Stimulated activated effector memory CD8-positive, alpha-beta T cell treated with anti-CD3 and anti-CD28 coated beads, Interleukin-12 subunit alpha, Interleukin-12 subunit beta, amount 100 ng/mL, for 72 hours (primary cell): ENCODE measurements at regions not wholly inside any gene's neighbourhood (a gene's known extent, or its start where the extent isn't known, plus 50 kb on each side); places are given as distances from the start of the nearest gene placed in this dataset.

Experiments used
- ATAC-seq: fragments of 150-1000 bp; cut with Tn5 transposase; 2 replicates; pipeline ENCODE4 v1.10.0; 2021
- DNase-seq, 2 donors: peaks; one replicate each; pipeline ENCODE4 v3.0.0; 2021 to 2022; ENCODE audit warnings: low spot score in 2 of 2
- H3K27ac Mint-ChIP-seq: one replicate; pipeline ENCODE4 v1.8.0; 2022; ENCODE audit warnings: mild to moderate bottlenecking, mixed read lengths
- H3K36me3 Mint-ChIP-seq: one replicate; pipeline ENCODE4 v1.8.0; 2022; ENCODE audit warnings: mild to moderate bottlenecking, mixed read lengths
- H3K4me1 Mint-ChIP-seq: one replicate; pipeline ENCODE4 v1.8.0; 2022; ENCODE audit warnings: mixed read lengths
- H3K4me3 Mint-ChIP-seq: one replicate; pipeline ENCODE4 v1.8.0; 2022; ENCODE audit warnings: mild to moderate bottlenecking, mixed read lengths
- H3K9me3 Mint-ChIP-seq: one replicate; pipeline ENCODE4 v1.8.0; 2022; ENCODE audit warnings: mixed read lengths

- H3K36me3 Mint-ChIP-seq = no peaks in the 10 kb centered on the region
- no peaks in the 10 kb centered on the region for H3K4me1 Mint-ChIP-seq
- no peak overlapping the region for H3K27ac Mint-ChIP-seq
- no peaks in the 10 kb centered on the region for H3K9me3 Mint-ChIP-seq
- no peak for DNase-seq
- no peak overlapping the region for H3K4me3 Mint-ChIP-seq
- ATAC-seq = no peak
Measured at GRCh38 chr13:80574113-80574850, 233.4 kb upstream of the SPRY2 start.

- no peak overlapping the region for H3K4me3 Mint-ChIP-seq
- H3K9me3 Mint-ChIP-seq = no peaks in the 10 kb centered on the region
- H3K27ac Mint-ChIP-seq = no peak overlapping the region
- DNase-seq (no peak), ATAC-seq (no peak)
- no peaks in the 10 kb centered on the region for H3K36me3 Mint-ChIP-seq
- H3K4me1 Mint-ChIP-seq = no peaks in the 10 kb centered on the region
Measured at GRCh38 chr13:80572923-80573316, 232.0 kb upstream of the SPRY2 start.

GRCh38 chr13:80572308-80572922 lies 231.5 kb upstream of the SPRY2 start:
- DNase-seq = no peak
- ATAC-seq = no peak
- H3K4me3 Mint-ChIP-seq = no peak overlapping the region
- no peaks in the 10 kb centered on the region for H3K9me3 Mint-ChIP-seq
- no peak overlapping the region for H3K27ac Mint-ChIP-seq
- H3K4me1 Mint-ChIP-seq = no peaks in the 10 kb centered on the region
- no peaks in the 10 kb centered on the region for H3K36me3 Mint-ChIP-seq

- no peaks in the 10 kb centered on the region for H3K4me1 Mint-ChIP-seq
- no peaks in the 10 kb centered on the region for H3K36me3 Mint-ChIP-seq
- DNase-seq (no peak), ATAC-seq (no peak)
- H3K9me3 Mint-ChIP-seq = no peaks in the 10 kb centered on the region
- no peak overlapping the region for H3K4me3 Mint-ChIP-seq
- no peak overlapping the region for H3K27ac Mint-ChIP-seq
Measured at GRCh38 chr13:80571346-80572307, 230.7 kb upstream of the SPRY2 start.

- Mint-ChIP-seq H3K9me3 (peaks cover 3% of the 10 kb centered on the region), H3K4me3 (no peak overlapping the region), H3K36me3 (no peaks in the 10 kb centered on the region), H3K27ac (no peak overlapping the region), H3K4me1 (peaks cover 4% of the 10 kb centered on the region)
- no peak for ATAC-seq
- no peak for DNase-seq
Measured at GRCh38 chr13:80563439-80563838, 222.5 kb upstream of the SPRY2 start.

- Mint-ChIP-seq H3K4me1 (peaks cover 4% of the 10 kb centered on the region), H3K4me3 (no peak overlapping the region), H3K27ac (no peak overlapping the region), H3K36me3 (no peaks in the 10 kb centered on the region), H3K9me3 (peaks cover 3% of the 10 kb centered on the region)
- ATAC-seq = no peak
- DNase-seq = no peak
Measured at GRCh38 chr13:80562433-80563156, 221.7 kb upstream of the SPRY2 start.

- ATAC-seq (no peak), DNase-seq (no peak)
- H3K27ac Mint-ChIP-seq = no peak overlapping the region
Measured at GRCh38 chr13:80560609-80561008, 219.7 kb upstream of the SPRY2 start.

GRCh38 chr13:80559944-80560343 lies 219.0 kb upstream of the SPRY2 start:
- Mint-ChIP-seq H3K36me3 (no peaks in the 10 kb centered on the region), H3K4me1 (peaks cover 4% of the 10 kb centered on the region), H3K9me3 (peaks cover 3% of the 10 kb centered on the region), H3K4me3 (no peak overlapping the region), H3K27ac (no peak overlapping the region)
- ATAC-seq = no peak
- no peak for DNase-seq

More at GRCh38 chr13:80560609-80561008, 219.7 kb upstream of the SPRY2 start:
- H3K9me3 Mint-ChIP-seq = peaks cover 3% of the 10 kb centered on the region
- H3K4me3 Mint-ChIP-seq = no peak overlapping the region
- H3K4me1 Mint-ChIP-seq = peaks cover 4% of the 10 kb centered on the region
- H3K36me3 Mint-ChIP-seq = no peaks in the 10 kb centered on the region

GRCh38 chr13:80558074-80558473 lies 217.1 kb upstream of the SPRY2 start:
- H3K36me3 Mint-ChIP-seq = no peaks in the 10 kb centered on the region
- peaks cover 3% of the 10 kb centered on the region for H3K9me3 Mint-ChIP-seq

GRCh38 chr13:80555796-80556678 lies 215.1 kb upstream of the SPRY2 start:
- no peak overlapping the region for H3K27ac Mint-ChIP-seq
- ATAC-seq = no peak
- no peak overlapping the region for H3K4me3 Mint-ChIP-seq
- no peak for DNase-seq
- peaks cover 6% of the 10 kb centered on the region for H3K9me3 Mint-ChIP-seq
- H3K4me1 Mint-ChIP-seq = peaks cover 6% of the 10 kb centered on the region
- H3K36me3 Mint-ChIP-seq = no peaks in the 10 kb centered on the region

More at GRCh38 chr13:80558074-80558473, 217.1 kb upstream of the SPRY2 start:
- DNase-seq (no peak), ATAC-seq (no peak)
- Mint-ChIP-seq H3K27ac (no peak overlapping the region), H3K4me1 (no peaks in the 10 kb centered on the region), H3K4me3 (no peak overlapping the region)

GRCh38 chr13:80552851-80553440 lies 212.0 kb upstream of the SPRY2 start:
- no peak for DNase-seq
- peaks cover 6% of the 10 kb centered on the region for H3K4me1 Mint-ChIP-seq
- H3K36me3 Mint-ChIP-seq = no peaks in the 10 kb centered on the region
- ATAC-seq = no peak
- no peak overlapping the region for H3K4me3 Mint-ChIP-seq
- peaks cover 3% of the 10 kb centered on the region for H3K9me3 Mint-ChIP-seq
- no peak overlapping the region for H3K27ac Mint-ChIP-seq

GRCh38 chr13:80551650-80552497 lies 210.9 kb upstream of the SPRY2 start:
- Mint-ChIP-seq H3K4me1 (peaks cover 6% of the 10 kb centered on the region), H3K9me3 (peaks cover 3% of the 10 kb centered on the region), H3K4me3 (no peak overlapping the region), H3K27ac (no peak overlapping the region), H3K36me3 (no peaks in the 10 kb centered on the region)
- ATAC-seq (no peak), DNase-seq (no peak)

GRCh38 chr13:80550971-80551441 lies 210.1 kb upstream of the SPRY2 start:
- DNase-seq (no peak), ATAC-seq (no peak)
- Mint-ChIP-seq H3K4me1 (peaks cover 6% of the 10 kb centered on the region), H3K36me3 (no peaks in the 10 kb centered on the region), H3K4me3 (no peak overlapping the region), H3K9me3 (peaks cover 3% of the 10 kb centered on the region), H3K27ac (no peak overlapping the region)
